GM19438 (cell line): ENCODE measurements at regions not wholly inside any gene's neighbourhood (a gene's known extent, or its start where the extent isn't known, plus 50 kb on each side); places are given as distances from the start of the nearest gene placed in this dataset.
"Not testable (repeated sequence)": the region's sequence is repeated elsewhere in the genome, so short reads cannot be mapped to it uniquely, and the experiment has no call there.

Source experiments
- ATAC-seq: cut with Tn5 transposase; IDR thresholded peaks from one replicate; pipeline ENCODE4 v1.9.1; 2021; ENCODE audit warnings: low read depth; ENCODE audit not compliant: unreplicated experiment

DNA sequence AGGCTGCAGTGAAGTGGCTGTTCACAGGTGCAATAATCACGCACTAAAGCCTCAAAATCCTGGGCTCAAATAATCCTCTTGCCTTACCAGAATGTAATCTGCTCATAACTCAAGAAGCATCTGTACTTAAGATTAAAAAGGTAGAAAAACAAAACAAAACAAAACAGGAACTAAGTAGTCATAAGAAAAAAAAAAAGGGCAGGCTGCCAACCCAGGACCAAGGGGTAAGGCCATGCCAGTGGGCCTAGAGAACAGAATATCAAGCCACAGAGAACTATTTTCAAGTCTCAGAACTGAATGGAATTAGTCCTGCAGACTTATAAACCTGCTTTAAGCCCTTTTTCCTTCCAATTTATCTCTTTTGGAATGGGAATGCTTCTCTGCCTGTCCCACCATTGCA lies 64.8 kb upstream of the TBC1D3K start:
- no peak for ATAC-seq

GRCh38 chr17:37858391-37858790 lies 65.8 kb upstream of the TBC1D3K start:
- ATAC-seq, result not testable (repeated sequence)

DNA sequence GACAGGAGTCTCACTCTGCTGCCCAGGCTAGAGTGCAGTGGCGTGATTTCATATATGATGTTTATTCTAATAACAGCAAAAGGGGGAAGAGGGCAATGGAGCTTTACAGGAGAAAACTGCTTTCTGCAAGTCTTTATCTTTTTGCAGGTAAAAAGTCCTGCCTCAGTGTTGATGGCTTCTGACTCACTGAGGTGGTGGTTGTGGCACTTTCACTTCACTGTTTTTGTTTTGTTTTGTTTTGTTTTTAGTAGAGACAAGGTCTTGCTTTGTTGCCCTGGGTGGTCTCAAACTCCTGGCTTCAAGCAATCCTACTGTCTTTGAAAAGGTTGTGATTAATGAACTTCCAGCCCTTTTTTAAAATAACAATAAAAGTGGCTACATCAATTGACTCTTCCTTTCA lies 68.0 kb upstream of the TBC1D3K start:
- no peak for ATAC-seq

DNA sequence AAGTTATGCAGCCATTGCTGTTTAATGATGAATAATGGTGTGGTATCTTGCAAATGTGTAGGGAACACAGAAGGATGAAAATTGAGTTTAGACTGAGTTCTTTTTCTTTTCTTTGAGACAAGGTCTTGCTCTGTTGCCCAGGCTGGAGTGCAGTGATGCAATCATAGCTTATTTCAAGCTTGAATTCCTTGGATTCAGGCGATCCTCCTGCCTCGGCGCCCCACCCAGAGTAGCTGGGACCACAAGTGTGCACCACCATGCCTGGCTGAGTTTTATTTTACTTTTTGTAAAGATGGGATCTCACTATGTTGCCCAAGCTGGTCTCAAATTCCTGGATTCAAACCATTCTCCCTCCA lies 74.6 kb upstream of the TBC1D3K start:
- ATAC-seq, result no peak

GRCh38 chr17:37848690-37849616 lies 75.3 kb upstream of the TBC1D3K start:
- no peak for ATAC-seq

- ATAC-seq, result no peak
Measured at GRCh38 chr17:37847811-37848331, 76.3 kb upstream of the TBC1D3K start.

DNA sequence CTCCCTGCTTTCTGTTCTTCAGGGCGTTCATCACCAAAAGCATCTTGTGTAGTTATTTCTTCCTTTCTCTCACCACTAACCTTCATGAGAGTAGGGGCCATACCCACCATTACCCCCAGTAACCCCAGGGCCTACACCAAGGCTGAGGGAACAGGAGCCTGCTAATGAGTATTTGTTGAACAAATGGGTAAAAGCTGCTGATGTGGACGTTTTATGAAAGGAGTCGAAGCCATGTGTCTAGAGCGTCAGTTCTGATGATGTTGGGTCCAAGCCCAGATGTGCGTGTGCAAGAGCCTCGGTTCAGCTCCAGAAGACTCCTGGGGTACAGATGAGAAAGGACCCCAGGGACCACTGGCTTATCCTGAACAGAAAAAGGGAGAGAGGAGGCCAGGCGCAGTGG lies 77.1 kb upstream of the TBC1D3K start:
- ATAC-seq, result no peak

- no peak for ATAC-seq
Measured at GRCh38 chr17:37844977-37845293, 79.3 kb upstream of the TBC1D3K start.

- peak; percentile 77 for ATAC-seq
Measured at GRCh38 chr17:37844158-37844976, 79.8 kb upstream of the TBC1D3K start.

- no peak for ATAC-seq
Measured at GRCh38 chr17:37842401-37842800, 81.8 kb upstream of the TBC1D3K start.

GRCh38 chr17:37841232-37841631 lies 83.0 kb upstream of the TBC1D3K start:
- no peak for ATAC-seq

GRCh38 chr17:37840576-37840975 lies 83.6 kb upstream of the TBC1D3K start:
- ATAC-seq, result no peak

- no peak for ATAC-seq
Measured at GRCh38 chr17:37839196-37839978, 84.8 kb upstream of the TBC1D3K start.

GRCh38 chr17:37838276-37838675 lies 85.9 kb upstream of the TBC1D3K start:
- ATAC-seq, result no peak

- no peak for ATAC-seq
Measured at GRCh38 chr17:37836593-37836992, 87.6 kb upstream of the TBC1D3K start.

- no peak for ATAC-seq
Measured at GRCh38 chr17:37834168-37834567, 89.3 kb upstream of the HNF1B start.

DNA sequence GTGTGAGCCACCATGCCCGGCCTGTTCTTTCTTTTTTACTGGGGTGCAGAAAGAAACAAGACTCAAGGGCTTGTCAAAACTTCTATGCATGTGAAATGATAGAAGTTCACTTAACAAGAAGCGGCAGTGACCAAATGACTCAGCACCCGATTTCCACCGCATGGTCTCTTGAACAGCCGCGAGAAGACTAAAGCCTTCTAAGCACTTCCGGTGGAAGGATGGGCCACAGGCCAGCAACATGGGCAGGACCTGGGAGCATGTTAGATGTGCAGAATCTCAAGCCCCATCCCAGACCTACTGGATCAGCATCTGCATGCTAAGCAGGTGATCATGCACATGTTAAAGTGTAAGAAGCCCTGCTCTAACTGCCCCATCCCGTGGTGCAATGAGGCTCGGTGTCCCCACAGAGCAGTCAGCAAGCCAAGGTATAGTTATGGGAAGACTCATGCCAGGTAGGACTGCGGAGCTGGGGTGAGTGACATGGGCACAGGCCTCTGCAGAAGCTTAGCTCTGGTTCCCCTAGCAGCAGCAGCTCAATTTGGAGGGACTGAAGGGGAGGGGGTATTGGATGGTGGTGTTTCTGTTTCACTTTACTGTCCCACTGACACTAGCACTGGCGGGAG lies 88.5 kb upstream of the HNF1B start:
- no peak for ATAC-seq

DNA sequence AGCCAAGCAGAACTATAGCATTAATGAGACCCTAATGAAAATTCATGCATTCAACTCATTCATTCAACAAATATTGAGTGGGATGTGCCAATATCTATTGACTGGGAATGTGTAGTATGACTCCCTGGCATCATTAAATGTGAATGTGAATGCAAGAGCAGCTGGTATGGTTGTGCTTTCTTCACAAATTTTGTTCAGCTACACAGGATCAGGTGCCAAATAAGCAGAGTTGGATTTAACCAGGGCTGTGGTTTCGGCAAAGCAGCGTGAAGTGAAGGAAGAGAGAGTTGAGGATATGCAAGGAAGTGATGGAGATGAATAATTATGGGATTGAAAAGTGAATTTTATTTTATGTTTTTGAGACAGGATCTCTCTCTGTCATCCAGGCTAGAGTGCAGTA lies 87.1 kb upstream of the HNF1B start:
- no peak for ATAC-seq

DNA sequence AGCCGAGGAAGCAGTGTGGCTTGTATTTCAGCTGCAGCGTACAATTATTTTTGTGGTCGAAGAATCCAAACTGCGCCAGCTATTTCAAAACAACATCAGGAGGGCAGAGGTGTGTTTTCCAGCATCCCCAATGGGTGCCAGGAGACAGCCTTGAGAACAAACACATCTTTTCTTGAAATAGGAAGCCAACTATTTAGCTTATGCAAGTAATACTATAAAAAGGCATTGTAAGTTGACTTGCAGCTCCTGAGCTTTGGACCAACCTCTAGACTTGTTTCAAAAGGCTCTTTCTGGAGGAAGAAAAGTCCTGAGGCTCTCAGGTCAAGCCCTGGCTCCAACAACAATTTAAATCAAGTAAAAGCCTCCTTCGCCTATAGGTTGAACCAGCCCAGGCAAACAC lies 86.6 kb upstream of the HNF1B start:
- ATAC-seq, result no peak
